SU-DHL-6 (cell line): ENCODE measurements at regions not wholly inside any gene's neighbourhood (a gene's known extent, or its start where the extent isn't known, plus 50 kb on each side); places are given as distances from the start of the nearest gene placed in this dataset.

Experiments used
- H2AFZ ChIP-seq: fragments of 200-600 bp; sonication (generic); 2 replicates; pipeline ENCODE4 v1.6.1; 2014; ENCODE audit warnings: low read depth, mild to moderate bottlenecking, moderate library complexity, mixed read lengths, antibody characterized with exemption, low read length; ENCODE audit not compliant: severe bottlenecking
- H3F3A ChIP-seq: fragments of 200-600 bp; shearing (Covaris generic); 2 replicates; pipeline ENCODE4 v1.6.0; 2016; ENCODE audit warnings: antibody characterized with exemption, mild to moderate bottlenecking; ENCODE audit not compliant: insufficient read depth
- H3K27ac ChIP-seq: fragments of 200-600 bp; sonication (generic); 2 replicates; pipeline ENCODE4 v1.5.1; 2016; ENCODE audit warnings: low read depth, mild to moderate bottlenecking, low read length, moderate library complexity, mixed read lengths
- H3K27me3 ChIP-seq: fragments of 200-600 bp; sonication (generic), shearing (Covaris generic); 2 replicates; pipeline ENCODE4 v1.6.0; 2014; ENCODE audit warnings: mild to moderate bottlenecking, low read length
- H3K36me3 ChIP-seq: fragments of 200-600 bp; sonication (generic); 2 replicates; pipeline ENCODE4 v1.6.1; 2014; ENCODE audit warnings: mild to moderate bottlenecking, low read length, mixed read lengths
- H3K4me2 ChIP-seq: fragments of 300-600, 200-600 bp; shearing (Covaris generic), sonication (generic); 2 replicates; pipeline ENCODE4 v1.6.0; 2014; ENCODE audit warnings: low read length, low read depth, mild to moderate bottlenecking; ENCODE audit not compliant: poor library complexity, severe bottlenecking
- H3K4me3 ChIP-seq: fragments of 200-600 bp; sonication (generic); 2 replicates; pipeline ENCODE4 v1.5.1; 2014; ENCODE audit warnings: antibody characterized with exemption, low read length, mild to moderate bottlenecking, mixed read lengths; ENCODE audit not compliant: insufficient read depth, poor library complexity, severe bottlenecking
- H3K79me2 ChIP-seq: fragments of 200-600 bp; sonication (generic); 2 replicates; pipeline ENCODE4 v1.6.1; 2014; ENCODE audit warnings: mild to moderate bottlenecking, low read length, moderate library complexity; ENCODE audit not compliant: insufficient read depth
- H3K9ac ChIP-seq: fragments of 200-600 bp; sonication (generic); 2 replicates; pipeline ENCODE4 v1.7.0; 2014; ENCODE audit warnings: mild to moderate bottlenecking, low read length
- H3K9me2 ChIP-seq: fragments of 200-600 bp; sonication (generic); replicated peaks from 2 replicates; pipeline ENCODE4 v1.6.1; 2014; ENCODE audit warnings: low read length; ENCODE audit not compliant: insufficient read depth
- H3K9me3 ChIP-seq: fragments of 200-600 bp; sonication (generic); 2 replicates; pipeline ENCODE4 v1.6.1; 2014; ENCODE audit warnings: low read length, mixed read lengths; ENCODE audit not compliant: insufficient read depth
- H4K20me1 ChIP-seq: fragments of 200-600 bp; sonication (generic); 2 replicates; pipeline ENCODE4 v1.6.1; 2014; ENCODE audit warnings: low read depth, mild to moderate bottlenecking, antibody characterized with exemption, low read length, moderate library complexity, mixed read lengths
- CTCF ChIP-seq: fragments of 200-600 bp; sonication (generic); IDR thresholded peaks from one replicate; pipeline ENCODE4 v1.5.1; 2017; ENCODE audit warnings: antibody characterized with exemption, mild to moderate bottlenecking, low read length, moderate library complexity; ENCODE audit not compliant: insufficient read depth, poor library complexity, severe bottlenecking
- EZH2phosphoT487 ChIP-seq: fragments of 200-600 bp; sonication (generic), shearing (Covaris generic); conservative IDR thresholded peaks from 2 replicates; pipeline ENCODE4 v1.6.1; 2018; ENCODE audit warnings: mild to moderate bottlenecking, antibody characterized with exemption, low read length, moderate library complexity, mixed read lengths

GRCh38 chr1:165047994-165048393 is 308.5 kb downstream of the LMX1A start:
- H3K27ac ChIP-seq = no peak overlapping the region
- H3K36me3 ChIP-seq = no peaks in the 10 kb centered on the region
- H3F3A ChIP-seq = no peaks in the 10 kb centered on the region
- no peaks in the 10 kb centered on the region for H3K9me3 ChIP-seq
- H3K9ac ChIP-seq = no peak overlapping the region
- H3K27me3 ChIP-seq = no peaks in the 10 kb centered on the region
- H3K79me2 ChIP-seq = no peaks in the 10 kb centered on the region
- no peak overlapping the region for H2AFZ ChIP-seq
- no peak overlapping the region for H3K4me3 ChIP-seq
- TF ChIP-seq EZH2phosphoT487 (no peak), CTCF (no peak)
- H3K9me2 ChIP-seq = no peaks in the 10 kb centered on the region
- H4K20me1 ChIP-seq = no peaks in the 10 kb centered on the region
- no peak overlapping the region for H3K4me2 ChIP-seq

DNA sequence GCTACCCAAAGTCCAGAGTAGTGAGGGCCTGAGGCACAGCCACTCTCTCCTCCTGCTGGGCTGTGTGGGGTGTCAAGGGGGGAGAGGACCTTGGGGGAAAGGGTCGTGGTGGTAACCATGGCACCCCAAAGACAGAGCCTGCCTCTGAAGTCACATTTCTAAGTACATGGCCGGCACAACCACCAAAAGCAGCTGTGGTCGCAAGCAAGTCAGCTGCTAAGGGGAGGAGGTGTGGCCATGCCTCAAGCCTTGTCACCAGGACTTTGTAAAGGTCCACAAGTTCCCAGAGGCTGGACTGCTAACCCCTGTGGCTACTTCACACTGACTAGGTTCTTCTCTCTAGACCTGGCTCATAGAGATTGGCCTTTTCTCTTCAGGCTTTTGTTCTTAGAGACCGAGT is 310.6 kb downstream of the LMX1A start:
- Histone ChIP-seq H3K79me2 (no peaks in the 10 kb centered on the region), H3K4me2 (no peak overlapping the region), H3F3A (no peaks in the 10 kb centered on the region), H3K9ac (no peak overlapping the region), H3K36me3 (no peaks in the 10 kb centered on the region), H2AFZ (no peak overlapping the region), H4K20me1 (no peaks in the 10 kb centered on the region), H3K9me2 (no peaks in the 10 kb centered on the region), H3K4me3 (no peak overlapping the region), H3K9me3 (no peaks in the 10 kb centered on the region), H3K27ac (no peak overlapping the region), H3K27me3 (no peaks in the 10 kb centered on the region)
- no peak for TF ChIP-seq CTCF
- no peak for TF ChIP-seq EZH2phosphoT487

- H3K9me3 ChIP-seq = no peaks in the 10 kb centered on the region
- H3K4me2 ChIP-seq = no peak overlapping the region
- no peak overlapping the region for H2AFZ ChIP-seq
- TF ChIP-seq EZH2phosphoT487 (no peak), CTCF (no peak)
- H3F3A ChIP-seq = no peaks in the 10 kb centered on the region
- no peak overlapping the region for H3K4me3 ChIP-seq
- H4K20me1 ChIP-seq = no peaks in the 10 kb centered on the region
- no peak overlapping the region for H3K9ac ChIP-seq
- no peaks in the 10 kb centered on the region for H3K27me3 ChIP-seq
- no peaks in the 10 kb centered on the region for H3K79me2 ChIP-seq
- no peaks in the 10 kb centered on the region for H3K36me3 ChIP-seq
- no peak overlapping the region for H3K27ac ChIP-seq
- H3K9me2 ChIP-seq = no peaks in the 10 kb centered on the region
Measured at GRCh38 chr1:165040641-165041040, 315.9 kb downstream of the LMX1A start.

DNA sequence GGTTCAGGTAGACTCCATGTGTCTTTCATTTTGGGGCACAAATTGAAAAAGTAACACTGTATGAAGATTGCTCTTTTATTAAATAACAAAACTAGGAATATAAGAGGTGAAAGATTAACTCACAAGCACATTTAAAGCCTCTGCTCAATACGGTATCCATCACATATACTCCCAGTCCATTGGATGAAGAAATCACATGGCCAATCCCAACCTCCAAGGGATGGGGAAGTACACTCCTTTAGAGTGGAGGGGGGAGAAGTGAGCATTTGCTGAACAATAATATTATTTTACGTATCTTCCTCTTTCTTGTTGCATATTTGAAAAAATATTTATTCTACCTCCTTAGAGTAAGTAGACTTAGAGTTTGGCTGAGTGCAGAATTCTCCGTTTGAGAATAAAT is 316.5 kb downstream of the LMX1A start:
- no peak overlapping the region for H3K4me2 ChIP-seq
- H3K27me3 ChIP-seq = no peaks in the 10 kb centered on the region
- TF ChIP-seq EZH2phosphoT487 (no peak), CTCF (no peak)
- H3K9me3 ChIP-seq = no peaks in the 10 kb centered on the region
- no peaks in the 10 kb centered on the region for H4K20me1 ChIP-seq
- H3K9ac ChIP-seq = no peak overlapping the region
- H3K9me2 ChIP-seq = no peaks in the 10 kb centered on the region
- H2AFZ ChIP-seq = no peak overlapping the region
- H3K36me3 ChIP-seq = no peaks in the 10 kb centered on the region
- H3K79me2 ChIP-seq = no peaks in the 10 kb centered on the region
- no peak overlapping the region for H3K27ac ChIP-seq
- H3K4me3 ChIP-seq = no peak overlapping the region
- H3F3A ChIP-seq = no peaks in the 10 kb centered on the region
